ENCODE measurements at regions not wholly inside any gene's neighbourhood (a gene's known extent, or its start where the extent isn't known, plus 50 kb on each side); places are given as distances from the start of the nearest gene placed in this dataset.

DNA sequence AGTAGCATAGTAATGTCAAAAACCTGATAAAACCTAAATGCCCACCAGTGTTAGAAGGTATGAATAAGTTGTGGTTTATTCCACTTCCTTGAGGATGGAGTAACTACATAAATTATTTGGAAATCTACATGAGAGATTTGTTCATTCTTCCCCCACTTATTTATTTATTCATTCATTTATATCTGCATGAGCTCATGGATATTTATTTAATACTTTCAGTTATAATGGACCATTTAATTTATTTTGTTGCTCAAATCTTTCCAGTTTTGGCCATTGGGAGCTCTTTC lies 223.8 kb upstream of the S1PR3 start:
- no peak for DNase-seq

DNA sequence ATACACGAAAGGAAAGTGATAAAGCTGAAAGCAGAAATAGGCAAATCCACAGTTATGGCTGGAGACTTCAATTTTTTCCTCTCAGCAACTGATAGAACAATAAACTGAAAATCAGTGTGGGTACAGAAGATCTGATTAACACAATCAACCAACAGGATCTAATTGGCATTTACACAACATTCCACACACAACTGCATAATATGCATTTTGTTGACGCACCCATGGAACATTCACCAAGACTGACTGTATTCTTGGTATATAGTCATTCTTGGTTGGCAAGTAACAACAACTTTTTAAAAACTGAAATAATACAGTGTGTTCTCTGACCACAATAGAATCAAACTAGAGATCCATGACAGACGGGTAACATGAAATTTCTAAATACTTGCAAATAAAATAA lies 218.7 kb upstream of the S1PR3 start:
- no peak for DNase-seq

GRCh38 chr9:88773126-88773525 lies 218.1 kb upstream of the S1PR3 start:
- no peak for DNase-seq

- DNase-seq = no peak
Measured at GRCh38 chr9:88773627-88774244, 217.5 kb upstream of the S1PR3 start.

- no peak for DNase-seq
Measured at GRCh38 chr9:88775037-88775471, 216.2 kb upstream of the S1PR3 start.

DNA sequence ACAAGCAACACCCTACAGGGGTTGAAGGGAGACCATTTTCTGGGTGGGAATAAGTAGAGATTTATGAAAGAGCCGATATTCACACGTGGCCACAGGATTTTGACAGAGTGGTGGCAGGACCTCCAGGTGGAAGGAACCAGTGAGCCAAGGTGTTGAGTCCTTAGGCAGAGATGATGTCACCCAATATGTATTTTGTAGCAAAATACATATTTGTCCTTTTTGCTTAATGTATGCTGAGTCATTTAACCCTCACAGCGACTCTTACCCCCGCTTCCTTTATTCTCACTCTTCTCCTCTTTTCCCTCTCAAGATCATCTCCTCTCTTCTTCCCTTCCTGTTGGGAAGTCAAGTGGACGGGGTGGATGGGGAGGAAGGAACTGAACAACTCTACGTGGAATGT lies 215.7 kb upstream of the S1PR3 start:
- DNase-seq = no peak

GRCh38 chr9:88775966-88776365 lies 215.3 kb upstream of the S1PR3 start:
- no peak for DNase-seq

- no peak for DNase-seq
Measured at GRCh38 chr9:88776717-88777497, 214.4 kb upstream of the S1PR3 start.

DNA sequence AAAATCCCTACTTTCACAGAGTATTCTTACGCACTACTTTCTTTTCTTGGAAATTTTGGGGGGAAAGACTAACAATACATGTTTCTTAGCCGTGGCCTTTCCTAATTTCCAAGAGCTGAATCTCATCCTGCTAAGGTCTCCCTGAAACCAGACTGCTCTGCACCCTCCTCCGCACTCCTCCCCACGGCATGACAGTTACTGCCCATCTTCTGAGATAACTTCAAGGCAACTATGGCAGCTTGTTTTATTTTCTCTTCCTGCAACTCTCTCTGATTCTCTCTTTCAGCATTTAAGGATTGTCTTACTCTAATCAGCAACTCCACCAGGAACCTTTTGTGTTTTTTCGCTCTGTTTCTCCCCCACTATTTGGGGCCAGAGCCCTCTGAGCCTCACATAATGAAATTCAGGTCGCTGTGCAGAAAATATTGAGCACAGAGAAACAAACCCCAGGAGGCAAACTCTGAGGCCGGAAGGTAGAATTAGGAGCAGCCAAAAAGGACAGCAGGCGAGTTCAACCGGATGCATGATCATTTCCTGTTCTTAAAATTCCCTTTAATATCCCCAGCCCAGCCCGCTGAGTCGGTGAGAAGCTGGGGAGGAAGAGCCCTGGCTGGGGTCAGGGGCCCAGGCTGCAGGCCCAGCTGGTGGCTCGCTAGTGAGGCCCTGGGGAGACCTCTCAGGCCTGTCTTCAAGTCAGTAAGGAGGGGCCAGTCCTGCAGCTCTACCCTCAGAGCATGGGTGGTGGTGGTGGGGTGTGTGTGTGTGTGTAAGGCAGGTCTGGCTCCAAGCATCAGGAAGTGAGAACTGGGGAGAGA lies 213.6 kb upstream of the S1PR3 start:
- DNase-seq = no peak

DNA sequence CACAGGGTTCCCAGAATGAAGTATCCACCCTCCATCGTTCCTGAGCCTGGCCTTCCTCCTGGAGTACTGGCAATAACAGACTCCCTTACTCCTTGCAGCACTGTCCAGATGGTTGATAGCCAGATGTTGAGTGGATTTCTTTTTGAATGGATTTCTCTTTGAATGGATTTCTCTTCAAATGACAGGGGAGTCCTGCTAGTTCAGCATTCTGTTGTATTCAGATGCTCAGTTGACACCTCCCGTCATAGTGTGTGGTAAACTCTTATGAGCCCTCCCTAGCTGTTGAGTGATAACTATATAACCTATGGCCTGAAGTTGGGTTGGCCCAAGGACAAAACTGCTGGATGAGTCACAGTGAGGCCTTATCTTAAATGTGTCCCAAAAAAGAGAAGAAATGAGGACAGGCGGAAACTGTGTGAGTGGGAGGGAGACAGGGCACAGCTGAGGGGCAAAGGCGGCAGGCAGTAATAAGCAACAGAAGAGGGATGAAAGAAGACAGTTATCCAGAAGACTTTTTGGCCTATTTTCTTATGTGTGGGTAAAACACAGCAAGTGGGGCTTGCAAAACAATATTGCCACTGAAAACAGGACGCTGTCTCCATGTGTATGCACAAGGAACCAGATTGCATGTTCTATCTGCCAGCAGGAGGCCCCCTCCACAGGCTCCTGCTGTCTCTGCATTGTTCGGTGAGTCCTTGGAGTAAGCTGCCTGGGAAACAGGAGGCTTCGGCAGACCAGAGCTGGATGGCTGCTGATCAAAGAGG lies 209.5 kb upstream of the S1PR3 start:
- no peak for DNase-seq

DNA sequence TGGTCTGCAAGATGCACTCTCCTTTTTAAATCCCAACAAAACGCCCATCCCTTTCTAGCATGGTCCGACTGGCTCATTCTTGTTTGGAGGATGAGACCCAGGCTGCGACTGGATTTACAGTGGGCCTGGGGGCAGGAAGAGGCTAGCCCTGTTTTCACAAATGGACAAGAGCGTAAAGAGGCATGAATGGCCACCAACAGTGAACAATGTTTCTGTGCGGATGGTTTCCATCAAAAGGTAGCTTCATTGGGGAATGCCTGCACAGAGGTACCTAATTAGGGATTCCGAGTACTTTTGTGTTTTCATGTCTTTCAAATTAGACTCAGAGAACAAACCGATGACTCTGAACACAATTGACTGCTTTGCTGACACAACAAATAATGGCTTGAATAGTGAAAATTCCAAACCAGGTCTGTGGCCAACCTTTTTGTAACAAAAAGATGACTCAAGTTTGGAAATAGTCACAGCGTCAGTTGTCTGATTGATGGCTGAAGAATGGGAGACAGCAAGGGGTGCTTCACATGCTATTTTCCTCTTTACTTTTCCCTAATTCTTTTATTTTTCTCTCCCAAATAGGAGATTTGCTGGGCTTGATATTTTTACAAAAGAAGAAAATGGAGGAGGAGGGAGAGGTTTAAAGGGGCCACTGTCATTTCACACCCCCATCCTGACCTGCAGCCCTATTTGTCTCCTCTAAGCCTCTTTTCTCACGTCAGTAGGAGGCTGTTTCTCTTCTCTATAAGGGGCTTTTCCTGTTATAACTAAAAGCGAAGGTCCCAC lies 208.1 kb upstream of the S1PR3 start:
- DNase-seq = no peak

- no peak for DNase-seq
Measured at GRCh38 chr9:88783711-88784083, 207.6 kb upstream of the S1PR3 start.

GRCh38 chr9:88784960-88785359 lies 206.3 kb upstream of the S1PR3 start:
- no peak for DNase-seq

- no peak for DNase-seq
Measured at GRCh38 chr9:88786291-88787079, 204.8 kb upstream of the S1PR3 start.

GRCh38 chr9:88789785-88790184 lies 201.5 kb upstream of the S1PR3 start:
- DNase-seq = no peak

DNA sequence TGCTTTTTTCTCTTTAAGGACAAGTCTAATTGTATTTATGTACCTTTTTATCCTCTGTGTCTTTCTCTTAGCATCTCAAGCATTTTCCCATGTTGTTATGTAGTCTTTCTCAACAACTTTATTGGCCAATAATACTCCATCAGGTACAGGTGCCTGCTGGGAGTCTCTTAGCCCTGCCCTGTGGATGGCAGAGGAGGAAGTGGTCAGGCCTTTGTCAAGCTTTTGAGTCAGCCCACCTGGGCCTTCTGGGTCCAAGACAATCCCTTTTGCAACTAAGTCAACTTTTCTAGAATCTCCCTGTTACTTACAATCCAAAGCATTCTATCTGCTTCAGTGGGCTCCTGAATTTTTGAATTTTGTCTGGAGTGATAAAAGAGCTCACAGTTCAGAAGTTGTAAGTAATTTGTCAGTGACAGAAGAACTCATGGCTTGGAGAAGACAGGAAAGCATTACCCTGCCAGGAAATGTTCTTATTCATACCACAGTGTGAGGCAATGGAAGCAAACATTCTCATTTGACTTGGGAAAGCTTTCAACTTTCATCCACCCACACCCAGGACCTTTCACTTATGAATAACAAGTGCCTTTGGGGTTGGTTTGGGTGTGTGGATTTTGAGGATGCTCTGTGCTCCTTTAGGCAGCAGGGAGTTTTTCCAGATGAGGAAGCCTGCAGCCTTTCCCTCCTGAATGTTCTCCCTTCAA lies 200.0 kb upstream of the S1PR3 start:
- DNase-seq = no peak

GRCh38 chr9:88792502-88792901 lies 198.8 kb upstream of the S1PR3 start:
- no peak for DNase-seq

GRCh38 chr9:88794100-88794499 lies 197.2 kb upstream of the S1PR3 start:
- no peak for DNase-seq

- DNase-seq = no peak
Measured at GRCh38 chr9:88796947-88797346, 194.3 kb upstream of the S1PR3 start.

DNA sequence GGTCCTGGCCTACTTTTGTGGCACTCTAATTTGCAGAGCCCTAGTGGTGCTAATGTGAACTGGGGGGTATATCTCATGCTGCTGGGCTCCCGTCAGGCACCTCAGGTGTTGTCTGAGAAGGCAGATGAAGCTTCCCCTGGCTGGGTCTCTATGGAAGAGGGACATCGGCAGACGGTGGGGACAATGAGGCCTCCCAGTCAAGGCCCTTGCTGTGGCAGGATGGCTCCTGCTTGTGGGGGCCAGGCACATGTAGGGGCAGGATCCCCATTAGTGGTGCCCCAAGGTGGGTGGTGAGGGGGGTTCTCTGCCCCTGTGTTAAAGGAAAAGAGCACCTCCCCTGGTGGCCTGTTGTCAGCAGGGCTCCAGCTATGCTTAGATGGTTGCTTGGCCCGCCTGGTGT lies 192.8 kb upstream of the S1PR3 start:
- no peak for DNase-seq

Measured in activated CD4-positive, alpha-beta T cell treated with anti-CD3 and anti-CD28 coated beads, Interleukin-2, amount 50 U/mL, for 4 hours (primary cell).